ENCODE measurements at regions not wholly inside any gene's neighbourhood (a gene's known extent, or its start where the extent isn't known, plus 50 kb on each side); places are given as distances from the start of the nearest gene placed in this dataset.

- no peak for TF ChIP-seq CTCF (conservative IDR thresholded peaks at IDR 0.05)
- TF ChIP-seq ZFX (IDR thresholded peaks at IDR 0.05) = no peak
Observed at GRCh38 chr13:109651854-109652253, 134.5 kb downstream of the IRS2 start.
